ENCODE measurements at regions not wholly inside any gene's neighbourhood (a gene's known extent, or its start where the extent isn't known, plus 50 kb on each side); places are given as distances from the start of the nearest gene placed in this dataset.

- ChIA-PET POLR2A (no interaction called here), CTCF (no interaction called here), RAD21 (ENCODE audit: low non-redundant PET in 1 of 2, low total read pairs in 2 of 2, uncharacterized antibody in 2 of 2, unreplicated experiment in 2 of 2) (no interaction called here)
- no TSS peak for BruUV-seq (replicated peaks)
- Histone ChIP-seq H3K4me3 (replicated peaks in 1 of 2; ENCODE audit: low read depth in 1 of 2, low read length in 2 of 2) (no peak overlapping the region), H3K9me3 (ENCODE audit: control insufficient read depth in 1 of 2, insufficient read depth in 1 of 2, low read depth in 1 of 2, low read length in 2 of 2) (peaks cover 8 to 21% of the 10 kb centered on the region in 2 experiments; a peak in 2 of 4 replicates), H3K9ac (ENCODE audit: low read length) (no peak overlapping the region), H3K27ac (ENCODE audit: low read depth, low read length) (no peak overlapping the region), H3K36me3 (ENCODE audit: control insufficient read depth in 1 of 2, insufficient read depth in 2 of 2, low read length in 2 of 2) (no peaks in the 10 kb centered on the region), H3K4me2 (ENCODE audit: low read length) (no peak overlapping the region), H4K20me1 (ENCODE audit: insufficient read depth) (no peaks in the 10 kb centered on the region), H3K27me3 (ENCODE audit: insufficient read depth, low read length) (no peaks in the 10 kb centered on the region), H3K9me2 (ENCODE audit: insufficient read depth) (no peaks in the 10 kb centered on the region), H3K4me1 (ENCODE audit: control insufficient read depth in 1 of 2, insufficient read depth in 2 of 2, low read length in 2 of 2) (no peaks in the 10 kb centered on the region), H3K79me2 (ENCODE audit: insufficient read depth, low read length) (no peaks in the 10 kb centered on the region), H2AFZ (ENCODE audit: low read depth, low read length, poor library complexity, severe bottlenecking) (no peak overlapping the region)
- no peak for ATAC-seq
- intact Hi-C loops (cut with micrococcal nuclease), result no loop called here
- TF ChIP-seq JUND (IDR thresholded peaks at IDR 0.05) (no peak), SRF (IDR thresholded peaks at IDR 0.05; ENCODE audit: low read depth) (no peak), ZFX (IDR thresholded peaks at IDR 0.05) (no peak), ZNF274 (IDR thresholded peaks at IDR 0.05; ENCODE audit: low read depth, low read length) (no peak), POLR2AphosphoS5 (IDR thresholded peaks at IDR 0.05; ENCODE audit: low read depth, low read length) (no peak), MAX (IDR thresholded peaks at IDR 0.05) (no peak), ATF3 (IDR thresholded peaks at IDR 0.05) (no peak), RAD21 (IDR thresholded peaks at IDR 0.05; ENCODE audit: low read depth) (no peak), SIN3A (IDR thresholded peaks at IDR 0.05; ENCODE audit: low read depth) (no peak), REST (IDR thresholded peaks at IDR 0.05; ENCODE audit: low read depth) (no peak), ELF1 (IDR thresholded peaks at IDR 0.05; ENCODE audit: borderline replicate concordance, low read depth) (no peak), EZH2phosphoT487 (IDR thresholded peaks at IDR 0.05; ENCODE audit: borderline replicate concordance) (no peak), POLR2A (IDR thresholded peaks at IDR 0.05; ENCODE audit: borderline replicate concordance, extremely low read depth, insufficient read depth, insufficient read length) (no peak)
- no peak for DNase-seq (ENCODE audit: low read depth, low spot score)
Measured at GRCh38 chr21:22691658-22692057, 1693.4 kb downstream of the NCAM2 start.

All from HCT116 (cell line).